ENCODE measurements at regions not wholly inside any gene's neighbourhood (a gene's known extent, or its start where the extent isn't known, plus 50 kb on each side); places are given as distances from the start of the nearest gene placed in this dataset.

- TF ChIP-seq CTCF (IDR thresholded peaks at IDR 0.05) (no peak), POLR2A (IDR thresholded peaks at IDR 0.05) (no peak)
These were observed 1293.7 kb upstream of the FLRT2 start for GRCh38 chr14:84236290-84236689.
